NCI-H82 (cell line): ENCODE measurements at regions not wholly inside any gene's neighbourhood (a gene's known extent, or its start where the extent isn't known, plus 50 kb on each side); places are given as distances from the start of the nearest gene placed in this dataset.

ENCODE experiments used
- DNase-seq: peaks from one replicate; lab custom pipeline; 2025; lab: John Stamatoyannopoulos, UW

GRCh38 chr10:36700123-36700522 is 425.3 kb upstream of the ANKRD30A start:
- DNase-seq: no peak

GRCh38 chr10:36692759-36693158 is 432.6 kb upstream of the ANKRD30A start:
- peak; percentile 2 for DNase-seq

- no peak for DNase-seq
These were observed 436.7 kb upstream of the ANKRD30A start for GRCh38 chr10:36688717-36689116.

DNA sequence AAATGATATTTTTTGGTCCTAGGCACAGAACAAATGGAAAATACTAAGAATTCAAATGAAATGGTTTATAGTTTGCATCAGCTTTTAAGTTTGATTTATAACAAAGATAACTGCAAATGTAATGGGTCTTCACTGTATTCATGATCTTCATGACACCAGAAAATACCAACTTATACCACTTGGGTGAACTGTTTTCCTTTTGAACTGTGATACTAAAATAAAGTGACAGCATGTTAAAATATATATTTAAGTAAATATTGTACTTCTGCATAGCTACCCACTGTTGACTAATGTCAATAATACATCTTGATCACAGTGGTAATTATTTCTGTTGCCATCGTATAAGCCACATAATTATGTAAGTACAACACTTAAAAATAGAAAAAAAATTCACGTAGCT is 442.0 kb upstream of the ANKRD30A start:
- DNase-seq: no peak

GRCh38 chr10:36681751-36682632 is 443.4 kb upstream of the ANKRD30A start:
- DNase-seq: peak; percentile 47

DNA sequence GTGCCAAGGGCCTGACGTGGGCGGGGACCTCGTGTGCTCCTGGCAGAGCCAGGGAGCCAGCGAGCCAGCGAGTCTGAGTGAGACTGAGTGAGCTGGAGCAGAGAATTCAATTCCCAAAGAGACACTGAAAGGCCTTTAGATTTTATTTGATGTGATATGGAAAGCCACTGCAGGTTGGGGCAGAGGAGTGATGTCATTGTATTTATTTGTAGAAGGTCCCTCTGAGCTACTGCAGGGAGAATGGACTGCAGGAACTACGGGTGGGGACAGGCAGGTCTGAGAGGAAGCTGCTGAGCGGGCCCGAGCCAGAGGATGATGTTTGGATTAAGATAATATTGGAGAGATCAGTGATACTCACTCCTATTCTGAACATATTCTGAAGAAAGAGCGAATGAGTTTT is 445.8 kb upstream of the ANKRD30A start:
- DNase-seq: no peak

- no peak for DNase-seq
These were observed 448.0 kb upstream of the ANKRD30A start for GRCh38 chr10:36677431-36677768.

DNA sequence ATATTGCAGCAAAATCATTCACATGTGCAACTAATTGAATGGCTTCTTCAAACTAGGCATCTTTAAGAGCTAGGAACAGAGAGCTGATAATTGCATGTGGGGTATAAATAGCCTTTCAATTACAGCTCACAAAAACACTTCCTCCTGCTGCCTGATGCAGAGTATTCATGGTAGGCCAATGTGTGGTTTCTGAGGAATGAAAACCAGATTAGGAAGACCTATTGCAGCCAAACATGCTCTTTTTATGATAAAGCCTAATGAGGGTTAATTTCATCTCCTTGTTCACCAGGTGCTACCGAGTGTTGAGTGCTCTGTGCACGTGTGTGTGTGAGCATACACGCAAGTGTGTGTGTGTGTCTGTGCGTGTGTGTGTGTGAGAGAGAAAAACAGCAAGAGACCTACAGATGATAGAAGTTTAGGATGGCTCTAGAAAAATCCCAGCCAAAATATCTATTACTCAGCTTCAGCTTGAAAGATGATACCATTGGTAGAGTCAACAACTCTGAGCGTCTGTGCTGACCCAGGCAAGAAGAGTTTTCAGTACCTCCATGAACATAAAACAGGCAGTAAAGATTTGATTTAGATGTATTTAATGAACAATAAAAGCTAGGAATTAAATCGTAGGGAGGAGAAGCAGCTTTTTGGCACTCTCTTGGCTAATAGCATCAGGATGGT is 448.5 kb upstream of the ANKRD30A start:
- no peak for DNase-seq

GRCh38 chr10:36676321-36676720 is 449.1 kb upstream of the ANKRD30A start:
- DNase-seq: no peak

DNA sequence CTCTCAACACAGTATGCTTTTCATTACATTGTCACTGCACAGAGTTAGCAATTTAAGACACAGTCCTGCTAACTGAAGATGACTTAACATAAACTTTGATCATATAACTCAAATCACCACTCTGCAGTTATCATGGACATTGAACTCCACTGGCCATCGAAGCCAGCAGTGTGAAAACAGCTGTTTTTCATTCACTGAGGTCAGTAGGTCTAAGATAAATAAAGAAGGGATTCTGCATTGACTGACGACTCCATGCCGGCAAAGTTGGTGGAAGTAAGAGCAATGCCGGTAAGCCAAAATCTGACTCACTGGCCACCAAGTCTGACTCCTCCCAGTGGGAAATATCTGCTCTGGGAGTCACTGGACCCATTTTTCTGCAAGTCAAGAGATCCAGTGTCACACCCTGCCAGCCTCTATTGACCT is 449.9 kb upstream of the ANKRD30A start:
- no peak for DNase-seq

- DNase-seq: no peak
These were observed 453.8 kb upstream of the ANKRD30A start for GRCh38 chr10:36671607-36672006.

DNA sequence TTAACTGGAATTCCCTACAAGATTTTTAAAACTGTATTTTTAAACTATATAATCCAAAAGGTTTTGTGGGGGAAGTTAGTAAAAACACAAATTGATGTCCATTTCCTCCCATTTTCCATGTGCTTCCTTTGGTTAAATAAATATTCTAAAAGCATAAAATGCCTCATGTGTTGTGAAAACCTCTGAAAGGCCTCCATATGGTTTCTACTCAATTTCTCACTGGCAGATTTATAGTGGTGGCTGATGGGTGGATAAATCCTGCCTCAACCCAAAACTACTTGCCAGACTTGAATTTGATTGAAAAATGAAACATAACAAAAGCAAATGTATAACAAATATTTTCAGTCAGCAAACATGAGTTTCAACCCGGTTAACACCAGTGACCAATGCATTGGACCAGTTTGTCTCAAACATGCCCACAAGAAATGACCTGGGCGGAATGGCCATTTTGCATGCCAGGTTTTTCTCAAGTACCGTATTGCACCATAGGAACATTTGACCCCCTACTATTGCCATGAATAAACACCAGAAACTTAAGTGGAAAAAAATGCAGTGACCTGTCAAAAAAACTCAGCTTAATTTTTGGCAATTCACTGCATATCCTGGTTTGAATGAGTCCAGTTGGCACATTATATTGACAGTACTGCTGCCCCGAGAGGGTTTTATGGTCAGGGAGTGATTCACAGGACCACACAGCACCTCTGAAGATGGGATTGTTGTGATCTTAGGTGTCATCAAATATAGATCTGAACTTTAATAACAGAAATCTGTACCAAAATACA is 454.6 kb upstream of the ANKRD30A start:
- DNase-seq: no peak

- peak; percentile 31 for DNase-seq
These were observed 455.6 kb upstream of the ANKRD30A start for GRCh38 chr10:36669615-36670352.

DNA sequence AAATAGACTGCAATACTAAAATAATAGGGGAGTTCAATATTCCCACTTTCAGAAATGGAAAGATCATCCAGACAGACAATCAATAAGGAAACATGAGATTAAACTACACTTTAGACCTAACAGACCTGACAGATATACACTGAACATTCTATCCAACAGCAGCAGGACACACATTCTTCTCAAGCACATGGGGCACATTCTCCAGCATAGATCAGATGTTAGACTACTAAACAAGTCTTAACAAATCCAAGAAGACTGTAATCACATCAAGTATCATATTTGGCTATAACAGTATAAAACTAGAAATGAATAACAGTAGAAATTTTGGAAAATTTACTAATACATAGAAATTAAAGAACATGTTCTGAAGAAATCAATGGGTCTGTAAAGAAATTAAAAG is 458.9 kb upstream of the ANKRD30A start:
- no peak for DNase-seq

DNA sequence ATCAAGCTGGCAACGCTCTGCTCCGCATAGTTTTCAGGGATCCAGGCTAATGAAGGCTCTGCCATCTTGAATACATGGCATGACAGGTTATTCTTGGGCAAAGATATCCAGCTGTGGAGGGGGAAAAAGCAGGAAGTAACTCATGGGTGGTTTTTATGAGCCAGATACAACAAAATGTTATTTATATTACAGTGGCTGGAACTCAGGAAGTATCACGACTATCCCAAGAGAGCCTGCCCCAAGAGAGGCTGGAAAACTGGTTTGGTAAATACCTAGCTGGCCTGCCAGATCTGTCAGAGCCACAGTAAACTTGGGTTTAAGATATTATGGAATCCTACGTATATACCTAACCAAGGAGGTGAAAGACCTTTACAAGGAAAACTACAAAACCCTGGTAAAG is 462.8 kb upstream of the ANKRD30A start:
- DNase-seq: no peak

DNA sequence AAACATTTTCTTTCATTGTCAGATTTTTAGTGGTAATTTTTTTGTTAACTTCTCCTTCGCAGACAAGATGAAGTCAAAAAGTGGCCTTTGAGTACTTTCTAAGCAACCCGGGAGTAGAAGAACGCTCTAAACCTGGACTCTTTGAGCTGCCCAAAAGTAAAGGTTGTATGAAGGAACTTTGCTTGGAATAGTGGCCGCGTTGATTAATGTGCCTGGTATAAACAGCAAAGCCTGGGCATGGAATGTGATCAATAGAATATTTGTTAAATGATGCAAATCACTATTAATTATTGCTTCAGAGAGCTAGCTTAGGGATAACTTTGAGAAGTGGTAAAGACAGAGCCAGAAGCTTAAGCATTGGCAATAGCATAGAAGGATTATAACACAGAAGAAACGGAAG is 475.1 kb upstream of the ANKRD30A start:
- no peak for DNase-seq

DNA sequence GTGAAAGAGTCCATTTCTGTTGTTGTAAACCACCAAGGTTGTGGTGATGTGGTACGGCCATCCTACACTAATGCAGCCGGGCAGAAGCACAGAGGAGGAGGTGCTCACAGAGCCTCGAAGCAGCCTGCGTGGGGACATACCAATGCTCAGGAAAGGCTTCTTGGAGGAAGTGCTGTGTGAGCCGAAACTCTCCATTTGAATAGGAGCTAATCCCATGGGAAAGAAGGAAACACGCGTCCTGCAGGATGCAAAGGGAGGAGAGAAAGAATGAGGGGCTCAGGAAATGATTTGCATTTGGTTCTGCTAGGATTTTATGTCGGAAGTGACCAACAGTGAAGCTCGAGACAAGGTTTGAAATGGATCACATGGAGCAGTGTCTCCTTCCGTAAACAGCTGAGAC is 477.9 kb upstream of the ANKRD30A start:
- no peak for DNase-seq

- DNase-seq: no peak
These were observed 484.8 kb upstream of the ANKRD30A start for GRCh38 chr10:36640626-36641025.

GRCh38 chr10:36638462-36639155 is 486.8 kb upstream of the ANKRD30A start:
- DNase-seq: no peak

DNA sequence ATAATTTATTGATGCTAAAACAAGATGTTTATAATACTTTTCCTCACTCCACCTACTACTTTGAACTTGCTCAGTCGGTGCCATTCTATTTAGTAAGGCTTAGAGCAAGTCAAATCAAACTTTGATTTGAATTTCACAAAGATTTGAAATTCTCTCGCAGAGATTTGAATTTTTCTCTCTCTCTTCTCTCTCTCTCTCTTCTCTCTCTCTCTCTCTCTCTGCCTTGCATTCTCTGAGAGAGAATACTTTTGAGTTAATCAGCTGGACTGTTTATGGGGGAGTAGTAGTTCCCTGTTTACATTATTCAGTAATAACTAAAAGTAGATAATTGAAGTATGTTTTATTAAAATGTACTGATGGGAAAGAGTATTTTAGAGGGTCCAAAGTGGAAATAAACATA is 488.5 kb upstream of the ANKRD30A start:
- DNase-seq: no peak

- no peak for DNase-seq
These were observed 489.0 kb upstream of the ANKRD30A start for GRCh38 chr10:36636285-36636839.
